Upper lobe of left lung (tissue), 4 donors: ENCODE measurements at regions not wholly inside any gene's neighbourhood (a gene's known extent, or its start where the extent isn't known, plus 50 kb on each side); places are given as distances from the start of the nearest gene placed in this dataset.

Experiments
- CTCF ChIP-seq, 6 experiments: fragments of 450-650 bp in 4 of 6; fragments of 200-600 bp in 2 of 6; sonication (generic) in 2 of 6; IDR thresholded peaks; one replicate each; pipeline ENCODE4 v1.5.1; 2016 to 2019; ENCODE audit warnings: antibody characterized with exemption in 6 of 6
- POLR2A ChIP-seq, 4 donors: fragments of 450-650 bp; IDR thresholded peaks; one replicate each; pipeline ENCODE4 v1.5.1; 2016 to 2017; ENCODE audit warnings: antibody characterized with exemption in 4 of 4, mild to moderate bottlenecking in 2 of 4

- TF ChIP-seq POLR2A (IDR thresholded peaks at IDR 0.05) (no peak), CTCF (IDR thresholded peaks at IDR 0.05) (peak in 4 of 6 experiments; percentile 20 to 31 (median 28))
Observed at GRCh38 chrX:128975745-128976144, 547.5 kb downstream of the SMARCA1 start.
